Liver (tissue), 8 donors: ENCODE measurements at regions not wholly inside any gene's neighbourhood (a gene's known extent, or its start where the extent isn't known, plus 50 kb on each side); places are given as distances from the start of the nearest gene placed in this dataset.
"Not testable (repeated sequence)": the region's sequence is repeated elsewhere in the genome, so short reads cannot be mapped to it uniquely, and the experiment has no call there.

Experiments used
- DNase-seq: peaks from one replicate; pipeline ENCODE4 v3.0.0-alpha.2; 2017; ENCODE audit warnings: low spot score
- H3K27ac ChIP-seq, 2 donors: one replicate each; pipeline ENCODE4 v1.7.0; 2013; ENCODE audit warnings: inconsistent platforms in 2 of 2, low read length in 2 of 2, control low read depth in 1 of 2, low read depth in 1 of 2, mild to moderate bottlenecking in 1 of 2
- H3K27me3 ChIP-seq, 4 donors: one replicate each; pipeline versions ENCODE4 v1.6.1 to v1.7.0; 2013; ENCODE audit warnings: low read length in 3 of 4, inconsistent platforms in 1 of 4, mild to moderate bottlenecking in 1 of 4, moderate library complexity in 1 of 4; ENCODE audit not compliant: control insufficient read depth in 4 of 4, insufficient read depth in 4 of 4
- H3K36me3 ChIP-seq, 4 donors: one replicate each; pipeline versions ENCODE4 v1.6.1 to v1.7.0; 2013; ENCODE audit warnings: low read length in 3 of 4, mild to moderate bottlenecking in 3 of 4, low read depth in 1 of 4, moderate library complexity in 1 of 4; ENCODE audit not compliant: control insufficient read depth in 4 of 4, insufficient read depth in 3 of 4
- H3K4me1 ChIP-seq, 4 donors: one replicate each; pipeline versions ENCODE4 v1.6.1 to v1.7.0; 2013; ENCODE audit warnings: low read length in 3 of 4, mild to moderate bottlenecking in 3 of 4, moderate library complexity in 1 of 4; ENCODE audit not compliant: control insufficient read depth in 4 of 4, insufficient read depth in 4 of 4
- H3K4me3 ChIP-seq, 3 donors: one replicate each; pipeline versions ENCODE4 v1.6.1 to v1.7.0; 2013; ENCODE audit warnings: low read length in 3 of 3, control low read depth in 1 of 3, low read depth in 1 of 3, mild to moderate bottlenecking in 1 of 3
- H3K9ac ChIP-seq, 2 donors: one replicate each; pipeline ENCODE4 v1.7.0; 2013; ENCODE audit warnings: low read length in 2 of 2, mild to moderate bottlenecking in 2 of 2, moderate library complexity in 2 of 2, control low read depth in 1 of 2, low read depth in 1 of 2
- H3K9me3 ChIP-seq, 4 donors: one replicate each; pipeline versions ENCODE4 v1.6.1 to v1.7.0; 2013; ENCODE audit warnings: low read length in 3 of 4; ENCODE audit not compliant: control insufficient read depth in 4 of 4
- CTCF ChIP-seq: fragments of 150-350 bp; IDR thresholded peaks from 2 replicates; pipeline ENCODE4 v1.5.1; 2017; ENCODE audit warnings: improper control_type of control experiment, low read depth, low read length; ENCODE audit not compliant: missing input control
- EGR1 ChIP-seq, 2 donors: IDR thresholded peaks; 2 replicates each; pipeline ENCODE4 v1.6.1; 2016 to 2018; ENCODE audit warnings: antibody characterized with exemption in 2 of 2, low read depth in 2 of 2
- FOXA2 ChIP-seq: IDR thresholded peaks from 2 replicates; pipeline ENCODE4 v1.6.1; 2016; ENCODE audit warnings: antibody characterized with exemption
- HNF4A ChIP-seq, 2 donors: conservative IDR thresholded peaks; 2 replicates each; pipeline ENCODE4 v1.6.1; 2016; ENCODE audit warnings: antibody characterized with exemption in 2 of 2, mild to moderate bottlenecking in 2 of 2
- HNF4G ChIP-seq: IDR thresholded peaks from 2 replicates; pipeline ENCODE4 v1.6.1; 2016; ENCODE audit warnings: antibody characterized with exemption
- MAX ChIP-seq: IDR thresholded peaks from 2 replicates; pipeline ENCODE4 v1.6.1; 2016; ENCODE audit warnings: antibody characterized with exemption
- NR2F2 ChIP-seq: IDR thresholded peaks from 2 replicates; pipeline ENCODE4 v1.6.1; 2016; ENCODE audit warnings: antibody characterized with exemption
- RAD21 ChIP-seq, 2 donors: IDR thresholded peaks; 2 replicates each; pipeline ENCODE4 v1.6.1; 2016; ENCODE audit warnings: antibody characterized with exemption in 2 of 2, mild to moderate bottlenecking in 2 of 2
- REST ChIP-seq: IDR thresholded peaks from 2 replicates; pipeline ENCODE4 v1.6.1; 2016; ENCODE audit warnings: antibody characterized with exemption, mild to moderate bottlenecking
- RXRA ChIP-seq, 2 donors: IDR thresholded peaks; 2 replicates each; pipeline ENCODE4 v1.6.1; 2017 to 2018; ENCODE audit warnings: antibody characterized with exemption in 2 of 2, mild to moderate bottlenecking in 1 of 2
- SP1 ChIP-seq: IDR thresholded peaks from 2 replicates; pipeline ENCODE4 v1.6.1; 2018; ENCODE audit warnings: antibody characterized with exemption, mild to moderate bottlenecking
- TAF1 ChIP-seq: conservative IDR thresholded peaks from 2 replicates; pipeline ENCODE4 v1.6.1; 2016; ENCODE audit warnings: antibody characterized with exemption, mild to moderate bottlenecking
- YY1 ChIP-seq: IDR thresholded peaks from 2 replicates; pipeline ENCODE4 v1.6.1; 2016; ENCODE audit warnings: antibody characterized with exemption, mild to moderate bottlenecking
- ZBTB33 ChIP-seq: IDR thresholded peaks from 2 replicates; pipeline ENCODE4 v1.6.1; 2016; ENCODE audit warnings: antibody characterized with exemption
- WGBS: extraction: QIAGEN DNeasy Blood & Tissue Kit; methylation state at CpG from one replicate; pipeline ENCODE4 v1.1.7; 2013; 5-methylcytosine and 5-hydroxymethylcytosine counted together
- donor health status: healthy.
- donor health status: healthy.
- donor health status: healthy.
- donor health status: healthy.
- donor health status: healthy.

GRCh38 chr3:166818464-166818863, 561.6 kb downstream of the ZBBX start:
- Histone ChIP-seq H3K36me3 (no peaks in the 10 kb centered on the region), H3K27me3 (no peaks in the 10 kb centered on the region), H3K9ac (no peak overlapping the region), H3K27ac (no peak overlapping the region), H3K9me3 (no peaks in the 10 kb centered on the region), H3K4me3 (no peak overlapping the region), H3K4me1 (no peaks in the 10 kb centered on the region)
- TF ChIP-seq YY1 (no peak), FOXA2 (no peak), HNF4G (no peak), MAX (no peak), NR2F2 (no peak), RAD21 (IDR thresholded peaks at IDR 0.05) (no peak), ZBTB33 (no peak), HNF4A (conservative IDR thresholded peaks at IDR 0.05) (no peak), REST (no peak), EGR1 (IDR thresholded peaks at IDR 0.05; ENCODE audit: low read depth in 2 of 2) (no peak), TAF1 (no peak), RXRA (IDR thresholded peaks at IDR 0.05) (no peak), CTCF (no peak), SP1 (no peak)
- DNase-seq: no peak

GRCh38 chr3:166817269-166817668, 562.8 kb downstream of the ZBBX start:
- H3K9ac ChIP-seq, H3K9me3 ChIP-seq: not testable (repeated sequence)
- 95% methylated on average over 6 of the region's 6 CpGs for WGBS

More at GRCh38 chr3:166817269-166817668, 562.8 kb downstream of the ZBBX start:
- H3K36me3 ChIP-seq, H3K4me1 ChIP-seq, DNase-seq, H3K27ac ChIP-seq, H3K27me3 ChIP-seq, H3K4me3 ChIP-seq: not testable (repeated sequence)
